NCI-H2107 treated with DMSO at 0.1 percent for 48 hours (cell line): ENCODE measurements at regions not wholly inside any gene's neighbourhood (a gene's known extent, or its start where the extent isn't known, plus 50 kb on each side); places are given as distances from the start of the nearest gene placed in this dataset.
"Not testable (repeated sequence)": the region's sequence is repeated elsewhere in the genome, so short reads cannot be mapped to it uniquely, and the experiment has no call there.

Experiments
- DNase-seq: peaks from one replicate; lab custom pipeline; 2025; ENCODE audit not compliant: unreplicated experiment; lab: John Stamatoyannopoulos, UW

DNA sequence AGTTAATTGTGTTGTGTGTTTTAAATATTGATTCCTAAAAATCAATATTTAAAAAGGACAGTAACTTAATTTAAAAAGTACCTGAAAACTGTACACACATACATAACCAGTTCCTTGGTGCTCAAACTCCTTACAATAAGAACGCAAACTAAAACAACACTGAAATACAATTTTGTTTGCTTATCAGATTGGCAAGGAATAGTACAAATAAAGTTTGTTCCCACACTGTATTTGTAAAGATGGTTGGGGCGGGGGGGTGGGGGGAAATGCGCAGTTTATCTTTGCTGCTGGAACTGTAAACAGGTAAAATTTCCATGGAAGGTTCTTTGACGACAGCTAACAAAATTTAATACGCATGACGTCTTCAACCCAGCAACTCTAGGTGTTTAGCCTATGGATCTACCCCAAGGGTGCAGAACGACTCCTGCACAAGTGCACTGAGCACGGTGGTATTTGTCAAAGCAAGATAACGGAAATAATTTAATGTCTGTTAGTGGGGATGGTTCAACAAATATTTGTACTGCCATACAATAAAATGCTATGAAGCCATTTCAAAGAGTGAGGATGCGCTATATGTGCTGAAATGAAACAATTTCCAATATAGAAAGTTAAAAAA is 96.5 kb downstream of the ING1 start:
- DNase-seq = no peak

DNA sequence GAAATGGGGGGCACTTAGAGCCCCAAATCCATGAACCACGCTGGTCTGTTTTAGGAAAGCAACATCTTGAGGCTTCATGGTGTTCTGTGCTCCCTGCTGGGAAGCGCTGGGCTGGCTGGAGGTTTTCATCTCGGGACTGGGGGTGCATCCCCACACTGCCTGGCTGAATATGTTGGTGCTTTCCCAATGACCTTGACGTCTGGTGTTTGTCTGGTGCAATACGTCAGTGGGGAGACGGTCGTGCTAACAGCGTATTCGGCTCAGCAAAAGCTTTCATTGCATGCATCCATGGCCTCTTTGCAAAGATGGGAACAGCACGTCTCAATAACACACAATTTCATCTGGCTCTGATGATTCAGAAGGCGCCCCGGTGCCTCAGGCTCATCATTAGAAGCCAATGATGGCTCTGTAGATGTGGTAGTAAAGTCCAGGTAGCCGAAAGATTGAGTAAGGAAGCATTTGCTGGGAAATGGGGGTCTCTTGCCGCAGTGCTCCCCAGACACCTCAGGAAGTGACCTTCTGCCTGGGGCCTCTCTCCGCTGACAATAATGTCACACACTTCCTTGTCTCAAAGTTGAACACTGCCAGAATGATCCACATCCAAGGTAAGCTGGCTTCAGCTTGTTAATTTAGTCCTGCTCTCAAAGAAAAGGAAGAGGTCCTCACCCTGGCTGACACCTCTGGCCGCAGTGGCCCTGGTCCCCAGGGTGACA is 97.7 kb downstream of the ING1 start:
- no peak for DNase-seq

DNA sequence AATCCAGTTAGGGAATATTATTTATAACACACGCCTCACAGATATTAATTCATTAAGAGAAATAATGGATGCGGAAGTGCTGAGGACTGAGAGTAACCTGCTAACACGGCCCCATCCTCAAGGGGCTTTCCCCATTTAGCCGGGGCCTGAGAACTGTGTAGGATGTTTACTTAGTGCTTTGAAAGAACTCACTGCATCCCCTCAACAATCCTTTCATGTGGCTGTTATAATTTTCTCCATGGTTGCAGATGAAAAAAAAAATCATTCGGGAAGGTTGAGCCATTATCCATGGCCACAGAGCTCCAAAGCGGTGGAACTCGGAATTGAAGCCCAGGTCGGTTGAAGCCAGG is 98.2 kb downstream of the ING1 start:
- DNase-seq = no peak

DNA sequence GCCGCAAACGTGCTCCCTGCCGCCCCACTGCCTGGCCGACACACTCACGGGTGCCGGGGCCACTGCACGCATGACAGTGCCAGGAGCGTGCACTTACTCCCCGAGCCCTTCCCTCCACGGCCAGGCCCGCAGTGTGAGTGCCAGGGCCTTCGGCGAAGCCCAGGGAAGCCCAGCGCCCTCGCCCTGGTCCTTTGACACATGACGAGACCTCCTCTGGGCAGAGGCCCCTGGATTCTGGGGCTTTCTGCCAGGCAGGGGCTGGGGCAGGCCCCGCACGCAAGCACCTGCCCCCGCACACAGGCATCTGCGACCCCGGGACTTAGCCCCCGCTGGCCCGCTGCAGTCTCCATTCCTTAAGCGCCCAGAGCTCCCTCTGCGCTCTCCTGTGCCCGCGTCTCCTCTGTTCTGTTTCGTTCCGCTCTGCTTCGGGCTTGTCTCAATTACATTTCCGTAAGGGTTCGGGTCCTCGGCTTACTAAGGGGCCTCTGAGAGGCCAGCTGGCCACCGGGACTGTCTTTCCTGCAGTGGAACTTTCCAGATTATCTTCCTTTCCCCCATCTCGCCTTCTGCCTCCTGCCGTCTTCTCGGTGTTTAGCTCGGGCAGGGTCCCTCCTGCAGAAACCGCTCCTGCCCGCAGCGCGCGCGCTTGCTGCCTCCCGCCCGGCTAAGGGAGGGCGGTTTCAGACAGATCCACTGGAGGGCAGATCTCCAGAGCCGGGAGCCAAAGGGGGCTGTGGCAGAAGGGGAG is 98.8 kb downstream of the ING1 start:
- no peak for DNase-seq

DNA sequence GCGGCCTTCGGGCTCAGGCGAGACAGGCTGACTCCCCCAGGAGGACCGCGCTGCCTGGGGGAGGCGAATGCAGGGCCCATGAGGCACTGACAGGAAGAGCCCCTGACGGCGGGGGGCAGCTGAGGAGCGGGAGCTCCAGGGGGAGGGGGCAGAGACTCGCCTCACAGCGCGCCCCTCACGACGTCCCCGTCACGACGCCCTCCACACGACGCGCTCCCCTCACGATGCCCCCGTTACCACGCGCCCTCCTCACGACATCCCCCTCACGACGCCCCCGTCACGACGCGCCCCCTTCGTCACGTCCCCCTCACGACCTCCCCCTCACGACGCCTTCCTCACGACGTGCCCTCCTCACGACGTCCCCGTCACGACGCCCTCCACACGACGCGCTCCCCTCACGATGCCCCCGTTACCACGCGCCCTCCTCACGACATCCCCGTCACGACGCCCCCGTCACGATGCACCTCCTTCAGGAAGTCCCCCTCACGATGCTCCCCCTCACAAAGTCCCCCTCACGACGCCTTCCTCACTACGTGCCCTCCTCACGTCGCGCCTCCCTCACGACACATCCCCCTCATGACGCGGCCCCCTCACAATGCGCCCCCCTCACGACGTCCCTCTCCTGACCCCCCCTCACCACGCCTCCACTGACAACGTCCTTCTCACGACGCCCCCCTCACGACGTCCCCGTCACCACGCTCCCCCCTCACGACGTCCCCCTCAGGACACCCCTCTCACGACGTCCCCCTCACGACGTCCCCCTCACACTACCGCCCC is 99.6 kb downstream of the ING1 start:
- no peak for DNase-seq

DNA sequence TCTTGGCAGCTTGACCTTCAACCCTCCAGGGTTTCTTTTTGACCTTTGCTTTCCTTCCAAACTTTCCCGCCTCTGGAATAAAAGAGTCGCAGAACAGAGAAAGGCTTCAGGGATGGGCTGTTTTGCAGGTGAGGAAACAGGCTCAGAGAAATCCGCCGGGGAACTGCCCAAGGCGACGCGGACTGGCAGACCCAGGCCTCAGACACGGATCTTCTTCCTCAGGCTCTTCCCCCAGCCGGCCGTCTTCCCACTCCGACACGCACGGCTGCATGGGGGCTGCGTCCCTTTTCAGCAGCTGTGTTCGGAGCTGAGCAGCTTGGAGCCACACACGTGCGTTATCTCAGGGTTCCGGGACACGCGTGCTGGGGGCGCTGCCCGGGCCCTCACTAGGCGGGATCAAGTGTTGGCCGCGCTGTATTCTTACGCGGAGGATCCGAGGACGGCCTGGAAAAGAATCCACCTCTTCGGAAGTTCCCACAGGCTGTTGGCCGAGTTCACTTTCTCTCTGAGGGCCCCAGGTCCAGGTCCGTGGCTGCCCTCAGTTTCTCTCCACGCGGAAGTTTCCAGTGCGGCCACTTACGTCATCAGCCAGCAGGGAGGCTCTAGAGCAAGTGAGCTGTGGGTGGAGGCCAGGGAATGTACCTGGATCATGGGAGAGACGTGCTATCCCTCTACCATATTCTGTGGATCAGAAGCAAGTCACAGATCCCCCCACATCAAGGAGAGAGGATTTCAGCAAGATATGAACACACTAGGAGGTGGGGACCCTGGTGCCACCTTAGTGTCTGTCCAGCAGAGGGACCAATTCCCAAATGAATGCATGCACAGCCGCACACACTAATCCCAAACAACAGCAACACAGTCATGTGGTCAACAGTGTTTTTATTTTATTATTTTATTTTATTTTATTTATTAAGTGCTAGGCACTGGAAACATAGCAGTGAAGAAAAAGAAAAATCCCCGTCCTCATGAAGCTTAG is 100.4 kb downstream of the ING1 start:
- no peak for DNase-seq

DNA sequence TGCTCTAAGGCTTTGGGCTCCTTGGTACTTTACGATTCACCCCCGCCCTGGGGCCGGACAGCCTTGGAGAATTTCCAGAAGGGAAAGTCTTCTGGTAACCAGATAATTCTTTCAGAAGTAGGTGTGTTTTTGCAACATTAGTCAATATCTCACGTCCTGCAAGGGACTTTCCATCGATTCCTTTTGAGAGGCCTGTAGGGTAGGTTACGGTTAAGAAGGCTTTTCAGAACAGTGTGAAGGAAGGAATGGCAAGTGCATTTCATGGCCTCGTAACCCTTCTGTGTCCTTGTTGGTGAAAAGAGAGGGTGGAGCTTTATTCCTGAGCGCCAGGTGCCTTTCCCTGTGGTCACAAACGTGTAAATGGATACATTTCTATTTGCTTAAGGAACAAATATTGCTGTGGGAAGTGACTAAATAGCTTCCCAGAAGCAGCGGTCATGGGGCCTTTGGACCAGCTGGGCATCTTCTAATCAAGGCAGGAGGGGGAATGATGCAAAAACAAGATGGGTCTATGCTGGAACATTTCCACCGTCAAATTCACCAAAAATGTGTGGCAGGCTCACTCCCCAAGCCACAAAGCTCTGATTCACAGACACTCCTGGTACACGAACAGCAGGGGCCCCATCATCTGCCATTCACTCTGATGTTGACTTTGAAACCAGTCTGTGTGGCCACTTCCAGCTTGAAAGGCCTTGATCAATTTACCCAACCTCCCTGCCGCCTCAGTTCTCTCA is 99.2 kb downstream of the ANKRD10 start:
- peak; percentile 84 for DNase-seq

DNA sequence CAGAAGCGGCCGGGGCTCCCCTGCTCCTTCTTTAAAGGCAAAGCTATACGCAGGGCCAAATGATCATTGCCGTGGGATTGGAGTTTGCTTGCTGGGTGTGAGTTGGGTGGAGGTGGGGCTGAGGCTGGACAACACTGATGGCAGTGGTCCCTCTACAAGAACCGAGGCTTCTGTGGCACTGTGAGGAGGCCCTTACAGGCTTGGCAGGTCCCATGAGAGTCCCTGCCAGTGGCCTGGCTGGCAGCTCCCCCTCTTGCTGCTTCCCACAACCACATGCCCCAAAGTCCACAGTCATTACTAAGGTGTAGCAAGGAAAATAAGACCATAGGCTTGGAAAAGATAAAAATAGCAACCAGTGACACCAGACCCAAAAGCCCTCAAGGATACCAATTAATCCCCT is 98.4 kb downstream of the ANKRD10 start:
- no peak for DNase-seq

DNA sequence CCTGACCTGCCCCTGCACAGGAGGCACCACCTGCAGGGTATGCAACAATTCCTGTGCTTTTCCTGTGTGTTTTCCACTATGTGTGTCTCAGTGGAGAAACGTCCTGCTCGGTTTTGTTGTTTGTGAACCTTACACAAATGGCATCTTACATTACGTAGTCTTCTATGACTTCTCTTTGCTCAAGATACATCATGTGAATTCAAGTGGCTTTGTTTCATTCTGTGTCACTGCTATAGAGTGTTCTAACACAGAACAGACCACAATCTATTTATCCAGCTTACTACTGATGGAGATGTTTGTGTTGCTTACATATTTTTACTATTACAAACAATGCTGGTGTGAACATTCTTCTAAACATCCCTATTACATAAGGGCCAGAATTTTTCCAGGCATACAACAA is 97.7 kb downstream of the ANKRD10 start:
- peak; percentile 5 for DNase-seq

DNA sequence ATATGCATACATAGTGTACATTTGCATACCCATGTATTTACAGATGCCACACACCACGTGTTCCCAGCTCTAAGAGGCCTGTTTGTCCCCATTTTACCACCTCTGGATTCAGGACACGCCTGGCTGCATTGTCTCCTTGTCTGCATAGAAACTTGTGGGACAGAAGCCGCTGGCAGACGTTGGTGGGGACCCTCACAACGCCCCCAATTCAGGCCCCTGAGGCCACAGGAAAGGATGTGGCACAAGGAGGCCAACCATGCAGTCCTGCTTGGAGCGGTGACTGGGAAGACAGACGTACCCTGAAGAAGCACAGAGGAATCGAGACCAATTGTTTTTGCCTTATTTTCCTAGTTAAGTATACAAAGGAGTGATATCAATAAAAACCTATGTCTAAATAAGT is 96.1 kb downstream of the ANKRD10 start:
- DNase-seq = no peak

DNA sequence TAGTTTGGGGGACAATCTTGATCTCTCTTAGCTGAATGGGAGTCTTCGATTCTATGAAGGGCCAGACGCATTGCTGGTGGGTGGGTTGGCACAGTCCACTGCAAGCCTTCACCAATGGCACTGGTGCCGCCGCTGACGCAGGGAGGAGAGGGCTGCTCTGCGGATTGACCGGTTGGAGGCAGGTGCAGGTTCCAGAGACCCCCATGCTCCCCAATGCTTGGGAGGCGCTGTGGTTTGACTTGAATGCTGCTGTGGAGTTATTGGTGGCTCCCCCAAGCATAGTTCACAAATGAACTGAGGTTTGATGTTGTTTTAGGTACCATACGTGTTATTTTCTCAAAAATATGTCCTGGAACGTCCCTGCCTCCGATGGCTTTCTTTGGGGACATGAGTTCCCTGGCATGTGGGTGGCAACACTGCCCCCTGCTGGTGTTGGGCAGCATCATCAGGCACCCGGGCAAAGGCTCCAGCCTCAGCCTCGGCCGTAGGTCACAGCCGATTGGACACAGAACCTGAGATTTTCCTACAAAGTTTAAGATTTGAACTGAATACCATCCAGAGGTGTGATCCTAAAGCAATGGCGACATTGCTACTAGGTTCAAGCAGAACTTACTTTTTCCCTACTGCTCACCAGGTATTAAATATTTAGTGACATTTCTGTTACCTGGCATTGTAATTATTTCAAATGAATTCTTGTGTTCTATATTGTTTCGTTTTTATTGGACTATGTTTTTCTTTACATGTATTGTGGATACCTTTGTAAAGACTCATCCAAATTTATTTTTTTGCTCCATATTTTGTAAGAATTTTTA is 95.5 kb downstream of the ANKRD10 start:
- peak; percentile 17 for DNase-seq

DNA sequence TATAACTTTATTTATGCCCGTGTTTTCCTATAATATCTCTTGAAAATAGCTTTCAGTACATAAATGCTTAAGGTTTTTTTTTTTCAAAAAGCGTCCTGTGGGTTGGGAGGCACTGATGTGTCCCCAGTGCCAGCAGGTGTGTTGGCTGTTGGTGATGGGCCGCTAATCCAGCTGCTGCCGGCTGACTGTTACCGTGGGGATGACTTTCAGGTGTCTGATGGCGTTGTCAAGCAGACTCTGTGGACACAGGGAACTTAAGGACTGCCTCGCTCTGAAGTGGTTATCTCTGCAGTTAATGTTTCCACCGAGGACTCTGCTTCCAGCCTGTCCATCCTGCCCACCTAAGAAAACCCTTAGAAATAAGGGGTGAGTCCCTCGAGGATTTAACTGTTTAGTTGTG is 94.5 kb downstream of the ANKRD10 start:
- no peak for DNase-seq

DNA sequence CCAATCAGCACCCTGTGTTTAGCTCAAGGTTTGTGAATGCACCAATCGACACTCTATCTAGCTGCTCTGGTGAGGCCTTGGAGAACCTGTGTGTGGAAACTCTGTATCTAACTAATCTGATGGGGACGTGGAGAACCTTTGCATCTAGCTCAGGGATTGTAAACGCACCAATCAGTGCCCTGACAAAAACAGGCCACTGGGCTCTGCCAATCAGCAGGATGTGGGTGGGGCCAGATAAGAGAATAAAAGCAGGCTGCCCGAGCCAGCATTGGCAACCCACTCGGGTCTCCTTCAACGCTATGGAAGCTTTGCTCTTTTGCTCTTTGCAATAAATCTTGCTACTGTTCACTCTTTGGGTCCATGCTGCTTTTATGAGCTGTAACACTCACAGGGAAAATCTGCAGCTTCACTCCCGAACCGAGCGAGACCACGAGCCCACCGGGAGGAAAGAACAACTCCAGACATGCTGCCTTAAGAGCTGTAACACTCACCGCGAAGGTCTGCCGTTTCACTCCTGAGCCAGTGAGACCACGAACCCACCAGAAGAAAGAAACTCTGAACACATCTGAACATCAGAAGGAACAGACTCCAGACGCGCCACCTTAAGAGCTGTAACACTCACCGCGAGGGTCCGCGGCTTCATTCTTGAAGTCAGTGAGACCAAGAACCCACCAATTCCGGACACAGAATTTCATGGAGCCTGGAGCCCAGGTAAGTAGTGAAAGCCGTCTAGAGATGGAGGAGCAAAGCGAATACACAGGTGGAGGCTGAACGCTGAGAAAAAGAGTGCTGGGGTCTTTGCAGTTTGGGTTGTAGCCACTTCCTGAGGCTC is 92.8 kb downstream of the ANKRD10 start:
- DNase-seq = not testable (repeated sequence)

DNA sequence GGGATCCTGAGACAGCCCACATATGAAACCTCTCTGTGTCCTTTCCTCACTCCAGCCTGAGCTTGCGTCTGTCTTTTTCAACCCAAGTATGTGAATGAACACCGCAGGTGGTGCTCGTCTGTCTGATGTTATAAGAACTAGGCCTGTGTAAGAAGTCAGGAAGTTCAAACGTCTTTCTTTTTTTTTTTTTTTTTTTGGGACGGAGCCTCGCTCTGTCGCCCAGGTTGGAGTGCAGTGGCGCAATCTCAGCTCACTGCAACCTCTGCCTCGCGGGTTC is 92.3 kb downstream of the ANKRD10 start:
- no peak for DNase-seq

DNA sequence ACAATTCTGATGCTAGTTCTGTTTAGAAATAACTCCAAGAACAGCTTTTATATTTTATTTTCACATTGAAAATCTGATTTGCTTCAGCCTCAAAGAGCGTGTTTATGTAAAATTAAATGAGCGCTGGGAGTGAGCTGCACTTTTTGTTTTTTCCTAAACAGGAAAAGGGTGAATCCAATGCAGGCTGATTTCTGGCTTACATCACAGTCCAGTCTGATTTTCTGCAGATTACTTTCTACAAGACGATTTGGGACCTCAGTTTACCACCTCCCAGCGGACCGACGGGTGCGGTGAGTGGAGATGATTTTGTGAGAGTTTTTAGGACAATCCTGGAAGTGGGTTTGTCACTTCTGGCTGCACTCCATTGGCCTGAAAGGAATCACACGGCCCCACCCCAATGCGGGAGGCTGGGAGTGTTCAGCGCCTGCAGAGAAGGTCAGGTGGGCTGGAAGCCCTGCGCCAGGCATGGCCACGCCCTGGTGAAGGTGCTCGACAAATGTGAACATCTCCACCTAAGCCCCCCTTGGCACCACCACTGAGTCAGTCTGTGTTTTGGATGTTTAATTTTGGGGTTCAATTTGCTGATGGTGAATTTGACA is 90.1 kb downstream of the ANKRD10 start:
- DNase-seq = no peak

DNA sequence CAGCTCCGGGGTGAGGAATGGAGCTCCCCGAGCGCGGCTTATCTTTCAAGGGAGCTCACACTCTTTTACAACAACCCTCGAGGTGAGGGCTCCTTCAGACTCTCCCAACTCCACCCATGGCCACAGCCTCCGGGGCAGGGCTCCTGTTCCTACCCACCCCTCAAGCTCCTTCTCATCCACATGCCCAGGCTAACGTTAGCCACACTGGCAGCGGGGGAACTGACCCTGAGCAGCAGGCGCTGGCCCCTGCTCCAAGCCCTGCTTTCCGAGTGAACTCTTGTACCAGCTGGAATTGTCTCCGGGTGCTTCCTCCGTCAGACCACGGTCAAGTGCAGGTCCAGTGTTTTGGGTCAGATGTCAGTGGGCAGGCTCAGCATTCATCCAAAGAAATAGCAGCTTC is 89.4 kb downstream of the ANKRD10 start:
- no peak for DNase-seq

DNA sequence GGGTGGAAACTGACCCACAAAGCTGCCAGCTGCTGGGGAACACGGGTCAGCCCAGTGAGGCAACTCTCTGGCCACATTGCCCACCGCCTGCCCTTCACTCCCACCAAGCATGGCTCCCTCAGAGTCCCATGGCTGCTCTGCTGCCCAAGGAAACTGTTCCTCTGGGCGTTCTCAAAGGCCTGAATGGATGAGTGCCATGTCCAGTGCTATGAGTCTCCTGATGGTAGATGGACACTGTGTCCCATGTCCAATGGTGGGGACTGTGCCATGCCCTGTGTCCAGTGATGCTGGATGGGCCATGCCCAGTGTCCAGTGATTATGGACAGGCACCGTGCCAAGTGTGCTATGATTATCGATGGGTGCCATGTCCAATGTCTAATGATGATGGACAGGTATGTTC is 88.8 kb downstream of the ANKRD10 start:
- DNase-seq = no peak
